ENCODE measurements at regions not wholly inside any gene's neighbourhood (a gene's known extent, or its start where the extent isn't known, plus 50 kb on each side); places are given as distances from the start of the nearest gene placed in this dataset.

GRCh38 chr6:117025310-117025709 is 148.3 kb downstream of the RFX6 start:
- H3K27ac Mint-ChIP-seq = no peak overlapping the region
- no peaks in the 10 kb centered on the region for H3K4me1 Mint-ChIP-seq (ENCODE audit: low read depth)
- H3K27me3 Mint-ChIP-seq (ENCODE audit: insufficient read depth) = no peaks in the 10 kb centered on the region
- intact Hi-C loops (cut with micrococcal nuclease) = no loop called here
- no peaks in the 10 kb centered on the region for H3K9me3 Mint-ChIP-seq
- no peak overlapping the region for H3K4me3 Mint-ChIP-seq
- DNase-seq (ENCODE audit: low spot score) = no peak
- no peaks in the 10 kb centered on the region for H3K36me3 Mint-ChIP-seq (ENCODE audit: low read depth)

GRCh38 chr6:117028256-117028655 is 151.2 kb downstream of the RFX6 start:
- Mint-ChIP-seq H3K4me3 (no peak overlapping the region), H3K27ac (no peak overlapping the region), H3K9me3 (no peaks in the 10 kb centered on the region), H3K27me3 (ENCODE audit: insufficient read depth) (no peaks in the 10 kb centered on the region), H3K4me1 (ENCODE audit: low read depth) (no peaks in the 10 kb centered on the region), H3K36me3 (ENCODE audit: low read depth) (no peaks in the 10 kb centered on the region)
- intact Hi-C loops (cut with micrococcal nuclease) = no loop called here
- DNase-seq (ENCODE audit: low spot score) = no peak

GRCh38 chr6:117034547-117034946 is 157.5 kb downstream of the RFX6 start:
- Mint-ChIP-seq H3K36me3 (ENCODE audit: low read depth) (no peaks in the 10 kb centered on the region), H3K9me3 (no peaks in the 10 kb centered on the region), H3K4me1 (ENCODE audit: low read depth) (no peaks in the 10 kb centered on the region), H3K27ac (no peak overlapping the region), H3K4me3 (no peak overlapping the region), H3K27me3 (ENCODE audit: insufficient read depth) (no peaks in the 10 kb centered on the region)
- intact Hi-C loops (cut with micrococcal nuclease) = no loop called here
- no peak for DNase-seq (ENCODE audit: low spot score)

- no peaks in the 10 kb centered on the region for H3K27me3 Mint-ChIP-seq (ENCODE audit: insufficient read depth)
- no peak overlapping the region for H3K4me3 Mint-ChIP-seq
- H3K4me1 Mint-ChIP-seq (ENCODE audit: low read depth) = no peaks in the 10 kb centered on the region
- no peaks in the 10 kb centered on the region for H3K9me3 Mint-ChIP-seq
- no peak overlapping the region for H3K27ac Mint-ChIP-seq
- no peak for DNase-seq (ENCODE audit: low spot score)
- intact Hi-C loops (cut with micrococcal nuclease) = no loop called here
- no peaks in the 10 kb centered on the region for H3K36me3 Mint-ChIP-seq (ENCODE audit: low read depth)
These were observed 157.9 kb downstream of the RFX6 start for GRCh38 chr6:117034971-117035370.

GRCh38 chr6:117050301-117050700 is 173.3 kb downstream of the RFX6 start:
- no peaks in the 10 kb centered on the region for H3K36me3 Mint-ChIP-seq (ENCODE audit: low read depth)
- no peak overlapping the region for H3K4me3 Mint-ChIP-seq
- no peak for DNase-seq (ENCODE audit: low spot score)
- H3K27me3 Mint-ChIP-seq (ENCODE audit: insufficient read depth) = no peaks in the 10 kb centered on the region
- peaks cover 2% of the 10 kb centered on the region for H3K9me3 Mint-ChIP-seq
- H3K27ac Mint-ChIP-seq = no peak overlapping the region
- no peaks in the 10 kb centered on the region for H3K4me1 Mint-ChIP-seq (ENCODE audit: low read depth)
- intact Hi-C loops (cut with micrococcal nuclease) = no loop called here

DNA sequence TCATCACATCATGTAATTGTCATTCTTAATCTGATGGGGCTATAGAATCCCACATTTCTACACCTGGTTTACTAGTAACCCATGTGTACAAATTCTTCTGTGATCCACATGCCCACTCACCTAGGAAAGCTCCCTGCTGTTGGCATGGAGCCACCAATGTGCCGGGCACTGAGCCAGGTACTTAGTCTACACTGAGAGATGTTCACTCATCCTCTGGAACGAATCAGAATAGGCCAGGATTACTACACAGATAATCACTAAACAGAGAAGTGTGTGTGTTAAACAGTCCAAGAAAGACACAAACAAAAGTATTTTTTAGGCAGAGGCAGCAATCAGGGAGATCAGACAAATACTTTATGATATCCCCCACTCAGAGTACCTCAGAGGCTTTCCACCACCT is 193.2 kb upstream of the VGLL2 start:
- Mint-ChIP-seq H3K27me3 (ENCODE audit: insufficient read depth) (no peaks in the 10 kb centered on the region), H3K9me3 (no peaks in the 10 kb centered on the region), H3K4me3 (no peak overlapping the region), H3K4me1 (ENCODE audit: low read depth) (no peaks in the 10 kb centered on the region), H3K27ac (no peak overlapping the region), H3K36me3 (ENCODE audit: low read depth) (no peaks in the 10 kb centered on the region)
- intact Hi-C loops (cut with micrococcal nuclease) = no loop called here
- no peak for DNase-seq (ENCODE audit: low spot score)

GRCh38 chr6:117072781-117073180 is 192.6 kb upstream of the VGLL2 start:
- no peaks in the 10 kb centered on the region for H3K9me3 Mint-ChIP-seq
- no peaks in the 10 kb centered on the region for H3K4me1 Mint-ChIP-seq (ENCODE audit: low read depth)
- H3K4me3 Mint-ChIP-seq = no peak overlapping the region
- H3K27me3 Mint-ChIP-seq (ENCODE audit: insufficient read depth) = no peaks in the 10 kb centered on the region
- H3K36me3 Mint-ChIP-seq (ENCODE audit: low read depth) = no peaks in the 10 kb centered on the region
- intact Hi-C loops (cut with micrococcal nuclease) = no loop called here
- no peak for DNase-seq (ENCODE audit: low spot score)
- no peak overlapping the region for H3K27ac Mint-ChIP-seq

- no peak for DNase-seq (ENCODE audit: low spot score)
- no peaks in the 10 kb centered on the region for H3K36me3 Mint-ChIP-seq (ENCODE audit: low read depth)
- intact Hi-C loops (cut with micrococcal nuclease) = no loop called here
- no peak overlapping the region for H3K4me3 Mint-ChIP-seq
- H3K27ac Mint-ChIP-seq = no peak overlapping the region
- no peaks in the 10 kb centered on the region for H3K27me3 Mint-ChIP-seq (ENCODE audit: insufficient read depth)
- no peaks in the 10 kb centered on the region for H3K9me3 Mint-ChIP-seq
- H3K4me1 Mint-ChIP-seq (ENCODE audit: low read depth) = no peaks in the 10 kb centered on the region
These were observed 190.7 kb upstream of the VGLL2 start for GRCh38 chr6:117074672-117075071.

DNA sequence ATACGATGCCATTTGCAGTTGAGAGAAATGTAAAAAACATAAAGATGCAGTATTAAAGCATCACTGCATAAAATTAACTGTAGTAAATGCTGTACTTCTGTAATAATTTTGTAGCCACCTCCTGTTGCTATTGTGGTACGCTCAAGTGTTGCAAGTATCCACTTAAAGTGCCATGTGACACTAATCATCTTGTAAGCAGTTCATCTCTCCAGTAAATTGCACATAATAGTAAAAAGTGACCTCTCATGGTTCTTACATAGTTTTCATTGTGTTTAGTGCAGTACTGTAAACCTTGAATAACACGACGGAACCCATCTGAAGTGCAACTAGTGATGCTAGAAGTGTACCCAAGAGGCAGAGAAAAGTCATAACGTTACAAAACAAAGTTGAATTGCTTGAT is 190.1 kb upstream of the VGLL2 start:
- no peak for DNase-seq (ENCODE audit: low spot score)
- H3K4me1 Mint-ChIP-seq (ENCODE audit: low read depth) = no peaks in the 10 kb centered on the region
- H3K27ac Mint-ChIP-seq = no peak overlapping the region
- H3K27me3 Mint-ChIP-seq (ENCODE audit: insufficient read depth) = no peaks in the 10 kb centered on the region
- no peaks in the 10 kb centered on the region for H3K36me3 Mint-ChIP-seq (ENCODE audit: low read depth)
- intact Hi-C loops (cut with micrococcal nuclease) = no loop called here
- no peaks in the 10 kb centered on the region for H3K9me3 Mint-ChIP-seq
- H3K4me3 Mint-ChIP-seq = no peak overlapping the region

GRCh38 chr6:117076076-117076475 is 189.3 kb upstream of the VGLL2 start:
- intact Hi-C loops (cut with micrococcal nuclease) = no loop called here
- H3K27me3 Mint-ChIP-seq (ENCODE audit: insufficient read depth) = no peaks in the 10 kb centered on the region
- DNase-seq (ENCODE audit: low spot score) = no peak
- H3K27ac Mint-ChIP-seq = no peak overlapping the region
- no peak overlapping the region for H3K4me3 Mint-ChIP-seq
- H3K36me3 Mint-ChIP-seq (ENCODE audit: low read depth) = no peaks in the 10 kb centered on the region
- no peaks in the 10 kb centered on the region for H3K9me3 Mint-ChIP-seq
- H3K4me1 Mint-ChIP-seq (ENCODE audit: low read depth) = no peaks in the 10 kb centered on the region

DNA sequence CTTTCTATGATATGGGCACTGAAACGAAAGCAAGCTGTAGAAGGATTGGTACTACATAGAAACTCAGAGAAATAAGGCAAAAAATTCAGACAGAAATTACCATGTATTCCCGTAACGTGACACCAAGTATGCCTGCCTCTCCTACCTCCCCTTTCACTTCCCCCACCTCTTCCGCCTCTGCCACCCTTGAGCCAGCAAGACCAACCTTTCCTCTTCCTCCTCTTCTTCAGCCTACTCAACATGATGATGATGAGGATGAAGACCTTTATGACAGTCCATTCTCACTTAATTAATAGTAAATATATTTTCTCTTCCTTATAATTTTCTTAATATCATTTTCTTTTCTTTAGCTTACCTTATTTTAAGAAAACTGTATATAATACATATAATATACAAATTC is 188.1 kb upstream of the VGLL2 start:
- Mint-ChIP-seq H3K27ac (no peak overlapping the region), H3K36me3 (ENCODE audit: low read depth) (no peaks in the 10 kb centered on the region), H3K4me3 (no peak overlapping the region), H3K27me3 (ENCODE audit: insufficient read depth) (no peaks in the 10 kb centered on the region), H3K9me3 (no peaks in the 10 kb centered on the region), H3K4me1 (ENCODE audit: low read depth) (no peaks in the 10 kb centered on the region)
- no peak for DNase-seq (ENCODE audit: low spot score)
- intact Hi-C loops (cut with micrococcal nuclease) = no loop called here

GRCh38 chr6:117078624-117079023 is 186.7 kb upstream of the VGLL2 start:
- Mint-ChIP-seq H3K27ac (no peak overlapping the region), H3K9me3 (no peaks in the 10 kb centered on the region)

GRCh38 chr6:117079951-117080350 is 185.4 kb upstream of the VGLL2 start:
- no peaks in the 10 kb centered on the region for H3K4me1 Mint-ChIP-seq (ENCODE audit: low read depth)
- no peak for DNase-seq (ENCODE audit: low spot score)
- H3K9me3 Mint-ChIP-seq = no peaks in the 10 kb centered on the region
- no peaks in the 10 kb centered on the region for H3K36me3 Mint-ChIP-seq (ENCODE audit: low read depth)
- H3K27me3 Mint-ChIP-seq (ENCODE audit: insufficient read depth) = no peaks in the 10 kb centered on the region
- H3K27ac Mint-ChIP-seq = no peak overlapping the region
- intact Hi-C loops (cut with micrococcal nuclease) = no loop called here
- H3K4me3 Mint-ChIP-seq = no peak overlapping the region

More at GRCh38 chr6:117078624-117079023, 186.7 kb upstream of the VGLL2 start:
- intact Hi-C loops (cut with micrococcal nuclease) = no loop called here
- no peaks in the 10 kb centered on the region for H3K4me1 Mint-ChIP-seq (ENCODE audit: low read depth)
- H3K4me3 Mint-ChIP-seq = no peak overlapping the region
- H3K27me3 Mint-ChIP-seq (ENCODE audit: insufficient read depth) = no peaks in the 10 kb centered on the region
- H3K36me3 Mint-ChIP-seq (ENCODE audit: low read depth) = no peaks in the 10 kb centered on the region
- no peak for DNase-seq (ENCODE audit: low spot score)

- no peak overlapping the region for H3K27ac Mint-ChIP-seq
- no peaks in the 10 kb centered on the region for H3K27me3 Mint-ChIP-seq (ENCODE audit: insufficient read depth)
- peaks cover 14% of the 10 kb centered on the region for H3K9me3 Mint-ChIP-seq
- no peak for DNase-seq (ENCODE audit: low spot score)
- intact Hi-C loops (cut with micrococcal nuclease) = no loop called here
- H3K4me3 Mint-ChIP-seq = no peak overlapping the region
- no peaks in the 10 kb centered on the region for H3K4me1 Mint-ChIP-seq (ENCODE audit: low read depth)
- H3K36me3 Mint-ChIP-seq (ENCODE audit: low read depth) = no peaks in the 10 kb centered on the region
These were observed 175.8 kb upstream of the VGLL2 start for GRCh38 chr6:117089604-117090003.
